Upper lobe of right lung (tissue), 1 donor: ENCODE measurements at regions not wholly inside any gene's neighbourhood (a gene's known extent, or its start where the extent isn't known, plus 50 kb on each side); places are given as distances from the start of the nearest gene placed in this dataset.

Source experiments
- ATAC-seq: fragments of 200-7000 bp; cut with Tn5 transposase; one replicate; pipeline ENCODE4 v1.9.1; 2020; ENCODE audit warnings: mild to moderate bottlenecking, moderate library complexity
- DNase-seq: peaks from one replicate; pipeline ENCODE4 v3.0.0-alpha.2; 2020
- H3K27ac ChIP-seq: fragments of 200-600 bp; one replicate; pipeline ENCODE4 v1.8.0; 2022
- H3K27me3 ChIP-seq: fragments of 200-600 bp; one replicate; pipeline ENCODE4 v1.8.0; 2022; ENCODE audit warnings: mild to moderate bottlenecking
- H3K36me3 ChIP-seq: fragments of 200-600 bp; one replicate; pipeline ENCODE4 v1.8.0; 2022
- H3K4me1 ChIP-seq: fragments of 200-600 bp; one replicate; pipeline ENCODE4 v1.8.0; 2022
- H3K4me3 ChIP-seq: fragments of 200-600 bp; one replicate; pipeline ENCODE4 v1.8.0; 2022; ENCODE audit warnings: mild to moderate bottlenecking
- H3K9me3 ChIP-seq: fragments of 200-600 bp; one replicate; pipeline ENCODE4 v1.8.0; 2022
- CTCF ChIP-seq: fragments of 200-600 bp; IDR thresholded peaks from one replicate; pipeline ENCODE4 v1.8.0; 2022; ENCODE audit warnings: antibody characterized with exemption
- intact Hi-C: fragments of 100-400 bp; cut with DNase I; formaldehyde crosslinking; loops from one replicate; pipeline ENCODE4 v1.11.0; 2022
- donor health status: DM: no; HTN: yes; CAD: no; lungs with severe emphysema.

- Histone ChIP-seq H3K9me3 (no peaks in the 10 kb centered on the region), H3K36me3 (no peaks in the 10 kb centered on the region), H3K4me1 (no peaks in the 10 kb centered on the region), H3K27me3 (no peaks in the 10 kb centered on the region), H3K4me3 (no peak overlapping the region), H3K27ac (no peak overlapping the region)
- DNase-seq = no peak
- ATAC-seq = no peak
- TF ChIP-seq CTCF = no peak
- intact Hi-C loops = no loop called here
Observed at GRCh38 chr20:60817891-60818290, 434.2 kb upstream of the CDH4 start.

GRCh38 chr20:60819511-60819910 lies 432.6 kb upstream of the CDH4 start:
- Histone ChIP-seq H3K4me1 (no peaks in the 10 kb centered on the region), H3K27me3 (no peaks in the 10 kb centered on the region), H3K9me3 (no peaks in the 10 kb centered on the region), H3K27ac (no peak overlapping the region), H3K4me3 (no peak overlapping the region), H3K36me3 (no peaks in the 10 kb centered on the region)
- intact Hi-C loops = no loop called here
- DNase-seq = no peak
- TF ChIP-seq CTCF = no peak
- no peak for ATAC-seq

DNA sequence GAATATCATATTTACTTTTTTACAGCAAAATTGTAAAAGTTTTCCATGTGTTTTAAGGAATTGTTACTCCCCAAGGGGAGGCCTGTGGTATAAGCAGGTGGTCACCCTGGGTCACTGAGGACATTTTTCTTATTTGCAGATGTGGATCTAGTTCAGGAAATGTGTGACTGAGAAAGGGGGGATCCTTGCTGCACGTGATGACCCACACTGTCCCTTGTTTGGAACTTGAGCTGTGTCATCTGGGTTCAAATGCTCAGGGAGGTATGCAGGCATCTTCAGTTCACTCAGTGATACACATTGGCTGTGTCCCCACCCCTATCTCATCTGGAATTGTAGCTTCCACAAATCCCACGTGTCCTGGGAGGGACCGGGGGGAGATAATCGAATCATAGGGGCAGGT lies 431.9 kb upstream of the CDH4 start:
- intact Hi-C loops = no loop called here
- ATAC-seq (no peak), DNase-seq (no peak)
- H3K4me3 ChIP-seq = no peak overlapping the region
- H3K27ac ChIP-seq = no peak overlapping the region
- no peaks in the 10 kb centered on the region for H3K36me3 ChIP-seq
- H3K4me1 ChIP-seq = no peaks in the 10 kb centered on the region
- H3K9me3 ChIP-seq = no peaks in the 10 kb centered on the region
- H3K27me3 ChIP-seq = no peaks in the 10 kb centered on the region
- TF ChIP-seq CTCF = no peak

DNA sequence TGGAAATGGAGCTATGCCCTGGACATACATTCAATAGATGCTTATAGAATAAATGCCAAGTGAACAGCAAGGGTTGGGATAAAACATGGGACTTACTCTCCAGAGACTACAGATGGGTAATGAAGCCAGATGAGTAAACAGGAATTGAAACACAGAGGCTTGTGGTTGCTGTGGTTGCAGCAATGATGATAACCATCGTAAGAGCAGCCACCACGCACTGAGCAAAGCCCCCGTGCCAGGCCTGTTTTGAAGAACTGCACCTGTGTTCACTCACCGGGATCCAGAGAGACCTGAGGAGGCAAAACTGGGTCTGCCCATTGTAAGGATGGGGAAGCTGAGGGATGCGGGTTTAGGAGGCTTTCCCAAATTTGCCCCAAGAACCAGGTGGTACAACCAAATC lies 431.1 kb upstream of the CDH4 start:
- ATAC-seq = no peak
- H3K9me3 ChIP-seq = no peaks in the 10 kb centered on the region
- no peak for TF ChIP-seq CTCF
- H3K36me3 ChIP-seq = no peaks in the 10 kb centered on the region
- H3K4me1 ChIP-seq = no peaks in the 10 kb centered on the region
- H3K27ac ChIP-seq = no peak overlapping the region
- H3K27me3 ChIP-seq = no peaks in the 10 kb centered on the region
- intact Hi-C loops = no loop called here
- DNase-seq = no peak
- H3K4me3 ChIP-seq = no peak overlapping the region

DNA sequence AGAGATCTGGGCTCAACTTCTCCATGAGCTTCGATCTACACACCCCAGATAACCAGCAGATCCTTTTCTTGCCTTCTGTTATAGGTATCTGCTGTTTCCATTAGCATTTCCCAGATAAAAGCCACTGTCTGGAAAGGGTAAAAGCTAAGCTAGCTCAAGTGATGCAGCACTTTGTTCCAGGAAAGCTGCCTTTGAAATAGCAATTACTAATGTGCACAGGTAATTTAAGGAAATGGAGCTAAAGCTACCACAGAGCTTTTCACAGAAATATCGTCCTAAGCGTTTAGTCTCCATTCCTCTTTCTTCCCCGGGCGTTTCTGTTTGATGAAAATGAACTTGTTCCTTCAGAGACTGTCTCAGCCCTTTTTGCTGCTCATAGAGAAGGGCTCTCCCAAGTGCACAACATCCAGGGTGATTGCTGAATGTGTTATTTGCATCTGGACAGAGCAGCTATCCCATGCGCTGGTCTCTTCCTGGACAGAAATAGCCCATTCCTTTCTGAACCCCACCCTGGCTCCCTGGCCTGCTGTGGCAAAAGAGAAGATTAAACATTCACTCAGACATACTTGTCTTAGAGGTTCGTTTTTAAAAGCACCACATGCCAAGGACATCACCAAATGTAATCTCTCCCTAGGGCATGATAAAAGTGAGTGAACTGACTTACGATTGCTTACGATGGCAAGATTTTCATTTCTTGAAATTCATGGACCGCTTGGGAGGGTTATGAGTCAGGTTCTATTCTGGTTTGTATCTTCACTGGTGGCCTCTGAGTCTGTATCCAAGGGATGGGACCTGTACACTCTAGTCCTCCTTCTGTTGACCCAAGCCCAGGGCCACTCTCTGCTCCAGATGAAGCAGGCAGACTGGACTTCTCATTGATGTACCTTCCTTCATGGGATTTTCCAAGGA lies 429.1 kb upstream of the CDH4 start:
- no peaks in the 10 kb centered on the region for H3K36me3 ChIP-seq
- H3K4me3 ChIP-seq = no peak overlapping the region
- no peaks in the 10 kb centered on the region for H3K4me1 ChIP-seq
- no peaks in the 10 kb centered on the region for H3K9me3 ChIP-seq
- TF ChIP-seq CTCF = no peak
- H3K27ac ChIP-seq = no peak overlapping the region
- H3K27me3 ChIP-seq = no peaks in the 10 kb centered on the region
- DNase-seq = no peak
- intact Hi-C loops = no loop called here
- no peak for ATAC-seq
